Stimulated activated CD4-positive, alpha-beta T cell treated with anti-CD3 and anti-CD28 coated beads, Interleukin-12 subunit alpha, Interleukin-12 subunit beta, amount 100 ng/mL, for 48 hours (primary cell): ENCODE measurements at regions not wholly inside any gene's neighbourhood (a gene's known extent, or its start where the extent isn't known, plus 50 kb on each side); places are given as distances from the start of the nearest gene placed in this dataset.
"Not testable (repeated sequence)": the region's sequence is repeated elsewhere in the genome, so short reads cannot be mapped to it uniquely, and the experiment has no call there.

Experiments used
- DNase-seq, 3 donors: peaks; one replicate each; pipeline ENCODE4 v3.0.0-alpha.2; 2020; ENCODE audit warnings: low read depth in 2 of 3, low spot score in 1 of 3

GRCh38 chr4:66736606-66737005 lies 808.7 kb downstream of the CENPC start:
- DNase-seq: no peak

DNA sequence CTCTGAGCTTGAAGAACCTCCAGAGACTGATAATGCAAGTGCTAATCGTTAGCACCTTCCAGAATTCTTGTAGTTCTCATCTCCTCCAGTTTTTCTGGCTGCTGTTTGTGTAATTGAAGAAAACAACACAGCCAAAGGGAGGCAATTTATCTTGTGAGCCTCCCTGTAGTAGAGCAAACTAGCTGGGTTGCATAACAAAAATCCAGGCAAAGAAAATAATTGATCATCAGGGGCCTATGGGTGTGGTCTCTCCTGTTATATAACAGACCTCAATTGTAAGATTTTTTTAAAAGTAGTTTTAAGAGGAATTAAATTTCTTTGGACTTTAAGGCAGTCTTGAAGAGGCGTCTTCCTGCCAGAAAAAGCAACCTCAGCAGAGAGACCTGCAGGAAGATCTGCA lies 817.0 kb downstream of the CENPC start:
- no peak for DNase-seq

DNA sequence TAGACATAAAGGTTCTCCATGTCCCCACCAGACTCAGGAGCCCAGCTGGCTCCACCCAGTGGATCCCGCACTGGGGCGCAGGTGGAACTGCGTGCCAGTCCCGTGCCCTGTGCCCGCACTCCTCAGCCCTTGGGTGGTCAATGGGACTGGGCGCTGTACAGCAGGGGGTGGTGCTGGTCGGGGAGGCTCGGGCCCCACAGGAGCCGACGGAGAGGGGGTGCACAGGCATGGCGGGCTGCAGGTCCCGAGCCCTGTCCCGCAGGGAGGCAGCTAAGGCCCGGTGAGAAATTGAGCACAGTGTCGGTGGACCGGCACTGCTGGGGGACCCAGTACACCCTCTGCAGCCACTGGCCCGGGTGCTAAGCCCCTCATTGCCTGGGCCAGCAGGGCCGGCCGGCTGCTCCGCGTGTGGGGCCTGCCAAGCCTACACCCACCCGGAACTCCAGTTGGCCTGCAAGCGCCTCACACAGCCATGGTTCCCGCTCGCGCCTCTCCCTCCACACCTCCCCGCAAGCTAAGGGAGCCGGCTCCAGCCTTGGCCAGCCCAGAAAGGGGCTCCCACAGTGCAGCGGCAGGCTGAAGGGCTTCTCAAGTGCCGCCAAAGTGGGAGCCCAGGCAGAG lies 832.9 kb downstream of the CENPC start:
- not testable (repeated sequence) for DNase-seq

GRCh38 chr4:66704243-66704642 lies 841.1 kb downstream of the CENPC start:
- no peak for DNase-seq

GRCh38 chr4:66694739-66695138 lies 850.6 kb downstream of the CENPC start:
- DNase-seq: no peak

GRCh38 chr4:66693694-66694093 lies 851.6 kb downstream of the CENPC start:
- DNase-seq: no peak

- DNase-seq: no peak
Observed at GRCh38 chr4:66691101-66691500, 854.2 kb downstream of the CENPC start.

- DNase-seq: no peak
Observed at GRCh38 chr4:66688674-66689073, 856.6 kb downstream of the CENPC start.

GRCh38 chr4:66687459-66687858 lies 857.8 kb downstream of the CENPC start:
- DNase-seq: no peak

- no peak for DNase-seq
Observed at GRCh38 chr4:66681962-66682361, 863.3 kb downstream of the CENPC start.

- no peak for DNase-seq
Observed at GRCh38 chr4:66667249-66667648, 878.1 kb downstream of the CENPC start.

- DNase-seq: no peak
Observed at GRCh38 chr4:66662620-66663019, 882.7 kb downstream of the CENPC start.

GRCh38 chr4:66658809-66659208 lies 886.5 kb downstream of the CENPC start:
- no peak for DNase-seq

GRCh38 chr4:66655505-66655904 lies 889.8 kb downstream of the CENPC start:
- no peak for DNase-seq

DNA sequence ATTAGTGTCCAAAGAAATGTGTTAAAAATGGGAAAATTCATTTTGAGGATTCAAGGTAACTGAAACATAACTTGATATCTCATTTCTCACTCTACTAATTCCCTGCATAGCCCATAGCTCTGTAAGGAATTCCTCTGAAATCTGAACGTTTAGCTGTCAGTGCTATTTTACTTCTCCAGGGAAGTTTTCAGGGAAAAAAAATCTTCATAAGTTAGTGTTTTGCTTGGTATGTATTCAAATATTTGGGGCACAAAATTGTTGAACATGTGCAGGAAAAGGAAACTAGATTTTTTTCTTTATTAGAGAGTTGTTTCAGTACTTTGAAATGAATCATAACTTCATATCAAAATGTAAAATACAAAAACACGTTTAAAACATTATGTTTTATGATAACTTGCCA lies 891.4 kb downstream of the CENPC start:
- DNase-seq: no peak

- DNase-seq: no peak
Observed at GRCh38 chr4:66649236-66649635, 896.1 kb downstream of the CENPC start.

- DNase-seq: no peak
Observed at GRCh38 chr4:66647926-66648325, 897.4 kb downstream of the CENPC start.

- no peak for DNase-seq
Observed at GRCh38 chr4:66647476-66647875, 897.8 kb downstream of the CENPC start.

- DNase-seq: no peak
Observed at GRCh38 chr4:66640233-66640990, 904.9 kb downstream of the CENPC start.

GRCh38 chr4:66639361-66639760 lies 905.9 kb downstream of the CENPC start:
- no peak for DNase-seq

- no peak for DNase-seq
Observed at GRCh38 chr4:66636349-66636748, 909.0 kb downstream of the CENPC start.

GRCh38 chr4:66633477-66633876 lies 911.8 kb downstream of the CENPC start:
- DNase-seq: no peak

- no peak for DNase-seq
Observed at GRCh38 chr4:66629927-66630326, 915.4 kb downstream of the CENPC start.
